GM19328 (cell line): ENCODE measurements at regions not wholly inside any gene's neighbourhood (a gene's known extent, or its start where the extent isn't known, plus 50 kb on each side); places are given as distances from the start of the nearest gene placed in this dataset.

ENCODE experiments used
- ATAC-seq: cut with Tn5 transposase; IDR thresholded peaks from one replicate; pipeline ENCODE4 v1.9.1; 2021; ENCODE audit warnings: mild to moderate bottlenecking, moderate library complexity; ENCODE audit not compliant: unreplicated experiment

GRCh38 chr3:31048143-31048542 is 153.7 kb upstream of the GADL1 start:
- ATAC-seq, result no peak

GRCh38 chr3:31050296-31050695 is 155.8 kb upstream of the GADL1 start:
- no peak for ATAC-seq

GRCh38 chr3:31051226-31051625 is 156.8 kb upstream of the GADL1 start:
- no peak for ATAC-seq

- no peak for ATAC-seq
These were observed 158.8 kb upstream of the GADL1 start for GRCh38 chr3:31053299-31053698.

GRCh38 chr3:31054032-31054431 is 159.6 kb upstream of the GADL1 start:
- ATAC-seq, result no peak

GRCh38 chr3:31055757-31056156 is 161.3 kb upstream of the GADL1 start:
- no peak for ATAC-seq

GRCh38 chr3:31057891-31058290 is 163.4 kb upstream of the GADL1 start:
- no peak for ATAC-seq

GRCh38 chr3:31064021-31064420 is 169.6 kb upstream of the GADL1 start:
- ATAC-seq, result no peak

- ATAC-seq, result no peak
These were observed 171.3 kb upstream of the GADL1 start for GRCh38 chr3:31065765-31066164.

- no peak for ATAC-seq
These were observed 172.5 kb upstream of the GADL1 start for GRCh38 chr3:31067004-31067403.

- no peak for ATAC-seq
These were observed 181.0 kb upstream of the GADL1 start for GRCh38 chr3:31075471-31075870.

- no peak for ATAC-seq
These were observed 181.4 kb upstream of the GADL1 start for GRCh38 chr3:31075876-31076275.

- no peak for ATAC-seq
These were observed 182.7 kb upstream of the GADL1 start for GRCh38 chr3:31077021-31077601.

- no peak for ATAC-seq
These were observed 183.4 kb upstream of the GADL1 start for GRCh38 chr3:31077826-31078225.

- no peak for ATAC-seq
These were observed 185.2 kb upstream of the GADL1 start for GRCh38 chr3:31079689-31080088.

- ATAC-seq, result no peak
These were observed 186.7 kb upstream of the GADL1 start for GRCh38 chr3:31081018-31081662.

- no peak for ATAC-seq
These were observed 191.7 kb upstream of the GADL1 start for GRCh38 chr3:31086148-31086547.

- ATAC-seq, result no peak
These were observed 192.2 kb upstream of the GADL1 start for GRCh38 chr3:31086698-31087097.

GRCh38 chr3:31091748-31092147 is 197.3 kb upstream of the GADL1 start:
- no peak for ATAC-seq

- ATAC-seq, result no peak
These were observed 198.5 kb upstream of the GADL1 start for GRCh38 chr3:31092748-31093589.

- no peak for ATAC-seq
These were observed 199.1 kb upstream of the GADL1 start for GRCh38 chr3:31093606-31094005.

GRCh38 chr3:31094048-31094447 is 199.6 kb upstream of the GADL1 start:
- ATAC-seq, result no peak
